ENCODE measurements at regions not wholly inside any gene's neighbourhood (a gene's known extent, or its start where the extent isn't known, plus 50 kb on each side); places are given as distances from the start of the nearest gene placed in this dataset.

GRCh38 chr6:88472851-88473525 is 306.8 kb upstream of the CNR1 start:
- Histone ChIP-seq H4K5ac (ENCODE audit: insufficient read length, low read depth, low read length) (no peak overlapping the region), H3K4ac (ENCODE audit: low read depth, low read length) (no peak overlapping the region), H3K23me2 (ENCODE audit: insufficient read length, low read depth, low read length, poor library complexity, severe bottlenecking) (no peaks in the 10 kb centered on the region), H3K18ac (ENCODE audit: insufficient read length, low read depth, low read length) (peak overlapping the region; percentile 50), H3K4me2 (ENCODE audit: insufficient read depth, insufficient read length, low read length) (no peak overlapping the region), H2BK12ac (ENCODE audit: insufficient read length, low read depth, low read length) (no peak overlapping the region), H2BK5ac (ENCODE audit: insufficient read length, low read length) (no peak overlapping the region), H4K20me1 (ENCODE audit: control insufficient read depth, insufficient read depth, insufficient read length) (no peaks in the 10 kb centered on the region), H2BK120ac (ENCODE audit: low read depth, low read length, poor library complexity, severe bottlenecking) (no peak overlapping the region), H3K9ac (ENCODE audit: extremely low read depth, insufficient read length, low read length) (no peak overlapping the region), H2AK5ac (ENCODE audit: insufficient read length, low read length) (no peak overlapping the region), H3K27ac (ENCODE audit: insufficient read length, low read depth, low read length) (no peak overlapping the region), H3K56ac (ENCODE audit: insufficient read length, low read depth, low read length) (no peak overlapping the region), H3K14ac (ENCODE audit: insufficient read depth, low read length) (no peak overlapping the region; the same call in 1 of the 2 replicates), H2BK15ac (ENCODE audit: low read depth, low read length) (no peak overlapping the region), H2AFZ (ENCODE audit: low read length) (no peak overlapping the region), H2BK20ac (ENCODE audit: low read depth, low read length, poor library complexity, severe bottlenecking) (no peak overlapping the region), H4K91ac (ENCODE audit: insufficient read length, low read depth, low read length) (no peak overlapping the region), H3T11ph (ENCODE audit: low read length) (no peak overlapping the region), H3K23ac (ENCODE audit: insufficient read length, low read depth, low read length) (no peak overlapping the region), H3K4me1 (ENCODE audit: insufficient read depth, low read length) (no peaks in the 10 kb centered on the region), H3K9me3 (ENCODE audit: control insufficient read depth, low read depth, low read length) (peaks cover 4% of the 10 kb centered on the region), H4K8ac (replicated peaks; ENCODE audit: insufficient read length, low read depth, low read length) (no peak overlapping the region), H3K27me3 (ENCODE audit: insufficient read depth, low read length) (no peaks in the 10 kb centered on the region), H3K79me2 (ENCODE audit: insufficient read depth, low read length) (no peaks in the 10 kb centered on the region), H3K79me1 (ENCODE audit: insufficient read depth, low read depth, low read length, poor library complexity, severe bottlenecking) (no peaks in the 10 kb centered on the region)
- no CpG with 5 or more reads among the region's 11 CpGs for WGBS (ENCODE audit: extremely low coverage, insufficient read length, low lambda C conversion rate)
- Mint-ChIP-seq H3K27ac (no peak overlapping the region; a peak in 2 of 7 replicates), H3K4me1 (peaks cover 8% of the 10 kb centered on the region in 2 experiments), H3K4me3 (no peak overlapping the region), H3K36me3 (ENCODE audit: insufficient read depth in 1 of 3, low read depth in 3 of 3) (peaks cover 7 to 25% (median 9%) of the 10 kb centered on the region in 3 experiments; a peak in 6 of 7 replicates), H3K27me3 (ENCODE audit: low read depth) (peaks cover 5% of the 10 kb centered on the region), H3K9me3 (peaks cover 20 to 25% of the 10 kb centered on the region in 2 experiments)
- DNase-seq, result no peak
- no peak for TF ChIP-seq CTCF (conservative IDR thresholded peaks at IDR 0.05)

All from H9 (cell line).